AG04449 (cell line): ENCODE measurements at regions not wholly inside any gene's neighbourhood (a gene's known extent, or its start where the extent isn't known, plus 50 kb on each side); places are given as distances from the start of the nearest gene placed in this dataset.

Source experiments
- CTCF ChIA-PET: fragments of 350-600 bp; formaldehyde crosslinking; extraction: SDS; loops from one replicate; lab custom pipeline; 2021; ENCODE audit warnings: antibody characterized with exemption; lab: Yijun Ruan, JAX
- POLR2A ChIA-PET: fragments of 400-600, 350-600 bp; formaldehyde crosslinking; extraction: SDS; loops from one replicate; lab custom pipeline; 2020; ENCODE audit warnings: antibody characterized with exemption, inconsistent platforms; lab: Yijun Ruan, JAX
- DNase-seq: peaks from one replicate; pipeline ENCODE4 v3.0.0-alpha.2; 2010; ENCODE audit warnings: low read depth, low spot score
- H3K4me3 ChIP-seq: 2 replicates; pipeline ENCODE4 v1.5.1; 2011; ENCODE audit warnings: low read depth, mild to moderate bottlenecking, control low read depth, low read length
- TF ChIP-seq, protein P1 (sequence below): IDR thresholded peaks from one replicate; pipeline ENCODE4 v1.5.1; 2011; ENCODE audit warnings: mild to moderate bottlenecking, moderate library complexity, low read length, control low read depth, inconsistent platforms; ENCODE audit not compliant: insufficient read depth; ENCODE audit errors: missing control alignments

GRCh38 chr12:92462049-92462448 lies 240.7 kb upstream of the PLEKHG7 start:
- no peak for DNase-seq
- no peak overlapping the region for H3K4me3 ChIP-seq
- ChIA-PET POLR2A (no interaction called here), CTCF (no interaction called here)
- TF ChIP-seq, protein P1, sequence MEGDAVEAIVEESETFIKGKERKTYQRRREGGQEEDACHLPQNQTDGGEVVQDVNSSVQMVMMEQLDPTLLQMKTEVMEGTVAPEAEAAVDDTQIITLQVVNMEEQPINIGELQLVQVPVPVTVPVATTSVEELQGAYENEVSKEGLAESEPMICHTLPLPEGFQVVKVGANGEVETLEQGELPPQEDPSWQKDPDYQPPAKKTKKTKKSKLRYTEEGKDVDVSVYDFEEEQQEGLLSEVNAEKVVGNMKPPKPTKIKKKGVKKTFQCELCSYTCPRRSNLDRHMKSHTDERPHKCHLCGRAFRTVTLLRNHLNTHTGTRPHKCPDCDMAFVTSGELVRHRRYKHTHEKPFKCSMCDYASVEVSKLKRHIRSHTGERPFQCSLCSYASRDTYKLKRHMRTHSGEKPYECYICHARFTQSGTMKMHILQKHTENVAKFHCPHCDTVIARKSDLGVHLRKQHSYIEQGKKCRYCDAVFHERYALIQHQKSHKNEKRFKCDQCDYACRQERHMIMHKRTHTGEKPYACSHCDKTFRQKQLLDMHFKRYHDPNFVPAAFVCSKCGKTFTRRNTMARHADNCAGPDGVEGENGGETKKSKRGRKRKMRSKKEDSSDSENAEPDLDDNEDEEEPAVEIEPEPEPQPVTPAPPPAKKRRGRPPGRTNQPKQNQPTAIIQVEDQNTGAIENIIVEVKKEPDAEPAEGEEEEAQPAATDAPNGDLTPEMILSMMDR, result no peak

GRCh38 chr12:92459850-92460249 lies 242.9 kb upstream of the PLEKHG7 start:
- ChIA-PET CTCF (no interaction called here), POLR2A (no interaction called here)
- TF ChIP-seq, protein P1, result no peak
- H3K4me3 ChIP-seq, result no peak overlapping the region
- DNase-seq, result no peak

DNA sequence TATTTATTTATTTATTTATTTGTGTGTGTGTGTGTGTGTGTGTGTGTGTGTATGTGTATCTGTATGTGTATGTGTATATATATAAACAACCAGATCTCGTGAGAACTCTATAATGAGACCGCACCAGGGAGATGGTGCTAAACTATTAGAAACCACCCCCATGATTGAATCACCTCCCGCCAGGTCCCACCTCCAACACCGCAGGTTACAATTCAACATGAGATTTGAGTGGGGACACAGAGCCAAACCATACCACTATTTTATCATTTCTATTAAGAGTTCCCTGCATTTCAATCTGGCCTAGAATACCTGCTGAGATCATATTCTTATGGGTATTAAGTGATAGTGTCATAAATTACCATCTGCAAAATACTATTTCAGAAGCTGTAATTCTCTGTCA lies 243.8 kb upstream of the PLEKHG7 start:
- POLR2A ChIA-PET, result no interaction called here
- CTCF ChIA-PET, result no interaction called here

DNA sequence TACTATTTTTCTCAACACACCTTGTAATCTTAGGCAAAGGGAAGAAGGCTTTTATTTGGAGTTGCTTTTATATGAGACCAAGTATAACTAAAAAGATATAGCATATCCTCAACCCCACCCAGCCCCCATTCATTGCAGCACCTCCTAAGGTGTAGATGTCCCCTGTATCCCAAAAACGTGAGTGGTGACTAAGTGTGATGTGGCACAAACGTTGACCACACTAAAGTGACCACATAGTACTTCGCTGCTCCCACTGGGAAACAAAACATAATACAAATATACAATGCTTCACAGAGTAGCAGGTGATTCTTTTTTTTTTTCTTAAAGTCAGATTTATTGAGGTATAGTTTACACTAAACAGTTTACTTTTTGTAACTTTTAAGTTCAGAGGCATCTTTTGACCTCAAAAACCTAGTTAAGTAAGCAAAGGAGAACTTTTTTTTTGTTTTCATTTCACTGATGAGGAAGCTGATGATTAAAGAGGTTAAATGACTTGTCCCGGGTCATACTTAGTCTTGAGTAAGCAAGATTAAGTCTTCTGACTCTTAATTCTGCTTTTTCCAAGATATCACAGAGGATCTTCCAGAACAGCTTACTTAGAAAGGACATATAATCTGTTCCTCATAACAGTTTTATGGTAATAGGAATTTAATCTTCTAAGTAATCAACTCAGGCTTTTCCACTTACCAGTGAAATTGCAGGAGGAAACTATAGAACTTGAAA lies 245.2 kb upstream of the PLEKHG7 start:
- ChIA-PET CTCF (no interaction called here), POLR2A (no interaction called here)
- DNase-seq, result no peak
- H3K4me3 ChIP-seq, result no peak overlapping the region
- TF ChIP-seq, protein P1, result no peak

More for the DNA sequence above, 243.8 kb upstream of the PLEKHG7 start:
- TF ChIP-seq, protein P1, result no peak
- no peak for DNase-seq
- no peak overlapping the region for H3K4me3 ChIP-seq

GRCh38 chr12:92452763-92453162 lies 250.0 kb upstream of the PLEKHG7 start:
- POLR2A ChIA-PET, result no interaction called here
- TF ChIP-seq, protein P1, result no peak
- DNase-seq, result no peak
- no peak overlapping the region for H3K4me3 ChIP-seq
- CTCF ChIA-PET, result no interaction called here

- TF ChIP-seq, protein P1, result no peak
- H3K4me3 ChIP-seq, result no peak overlapping the region
- no peak for DNase-seq
- ChIA-PET CTCF (no interaction called here), POLR2A (no interaction called here)
Measured at GRCh38 chr12:92446083-92446460, 256.7 kb upstream of the PLEKHG7 start.
